Keratinocyte (primary cell): ENCODE measurements at regions not wholly inside any gene's neighbourhood (a gene's known extent, or its start where the extent isn't known, plus 50 kb on each side); places are given as distances from the start of the nearest gene placed in this dataset.

ENCODE experiments used
- DNase-seq: peaks from one replicate; pipeline ENCODE4 v3.0.0-alpha.2; 2011; ENCODE audit warnings: low read depth, missing footprints, low spot score
- FAIRE-seq: peaks from 2 replicates; lab custom pipeline; 2011; peaks lifted over from hg19 to GRCh38; lab: Jason Lieb, UNC
- H2AFZ ChIP-seq: 2 replicates; pipeline ENCODE4 v1.6.0; 2012; ENCODE audit warnings: low read length, control low read depth, inconsistent platforms; ENCODE audit not compliant: control insufficient read depth
- H3K27ac ChIP-seq: 2 replicates; pipeline ENCODE4 v1.5.1; 2011; ENCODE audit warnings: low read length; ENCODE audit not compliant: control insufficient read depth, insufficient read depth
- H3K27me3 ChIP-seq: 3 replicates; pipeline ENCODE4 v1.6.0; 2011; ENCODE audit warnings: low read length; ENCODE audit not compliant: control insufficient read depth, insufficient read depth; ENCODE audit errors: extremely low read depth
- H3K36me3 ChIP-seq, 2 experiments: 2 replicates in 1 of 2; 3 replicates in 1 of 2; pipeline ENCODE4 v1.5.1; 2011; ENCODE audit warnings: low read length in 2 of 2, mild to moderate bottlenecking in 1 of 2; ENCODE audit not compliant: control insufficient read depth in 2 of 2, insufficient read depth in 2 of 2; ENCODE audit errors: extremely low read depth in 1 of 2
- H3K4me1 ChIP-seq: 3 replicates; pipeline ENCODE4 v1.5.1; 2011; ENCODE audit warnings: low read length; ENCODE audit not compliant: control insufficient read depth, insufficient read depth; ENCODE audit errors: extremely low read depth
- H3K4me2 ChIP-seq: 3 replicates; pipeline ENCODE4 v1.6.0; 2011; ENCODE audit warnings: low read depth, low read length; ENCODE audit not compliant: control insufficient read depth, insufficient read depth; ENCODE audit errors: extremely low read depth
- H3K4me3 ChIP-seq, 3 experiments: fragments of 200-600 bp in 1 of 3; sonication (generic) in 1 of 3; 2 replicates in 2 of 3; 3 replicates in 1 of 3; pipeline ENCODE4 v1.5.1; 2011 to 2016; ENCODE audit warnings: low read length in 3 of 3, mild to moderate bottlenecking in 3 of 3, control low read depth in 2 of 3, inconsistent platforms in 1 of 3, low read depth in 1 of 3, mixed read lengths in 1 of 3, mixed run types in 1 of 3, moderate library complexity in 1 of 3; ENCODE audit not compliant: control insufficient read depth in 2 of 3, insufficient read depth in 2 of 3; ENCODE audit errors: extremely low read depth in 1 of 3
- H3K79me2 ChIP-seq: 2 replicates; pipeline ENCODE4 v1.6.0; 2012; ENCODE audit warnings: low read length; ENCODE audit not compliant: control insufficient read depth, insufficient read depth
- H3K9ac ChIP-seq: 3 replicates; pipeline ENCODE4 v1.6.0; 2011; ENCODE audit warnings: low read length; ENCODE audit not compliant: control insufficient read depth, insufficient read depth; ENCODE audit errors: extremely low read depth
- H3K9me1 ChIP-seq: 3 replicates; pipeline ENCODE4 v1.6.0; 2011; ENCODE audit warnings: low read length; ENCODE audit not compliant: control insufficient read depth, insufficient read depth; ENCODE audit errors: extremely low read depth
- H3K9me3 ChIP-seq: 2 replicates; pipeline ENCODE4 v1.5.1; 2012; ENCODE audit warnings: low read depth, low read length; ENCODE audit not compliant: control insufficient read depth
- H4K20me1 ChIP-seq: 3 replicates; pipeline ENCODE4 v1.6.0; 2011; ENCODE audit warnings: low read length; ENCODE audit not compliant: control insufficient read depth, insufficient read depth; ENCODE audit errors: extremely low read depth
- EZH2 ChIP-seq: IDR thresholded peaks from one replicate; pipeline ENCODE4 v1.6.1; 2012; ENCODE audit warnings: inconsistent platforms, mild to moderate bottlenecking, low read length, moderate library complexity
- dilution Hi-C: fragments of 300-500 bp; cut with MboI; formaldehyde crosslinking; loops from one replicate; pipeline ENCODE4 v1.7.0; 2020; ENCODE audit warnings: low sequenced_read_pairs; ENCODE audit not compliant: extremely low pct_ligation_motif_present
- TF ChIP-seq, protein P1 (sequence below), 3 experiments: IDR thresholded peaks in 1 of 3; conservative IDR thresholded peaks in 1 of 3; optimal IDR thresholded peaks in 1 of 3; 2 replicates in 2 of 3; 3 replicates in 1 of 3; pipeline versions ENCODE3 to v1.5.1; 2011; ENCODE audit warnings: low read length in 3 of 3, mild to moderate bottlenecking in 3 of 3, moderate library complexity in 2 of 3, control low read depth in 1 of 3, inconsistent platforms in 1 of 3; ENCODE audit not compliant: insufficient read depth in 2 of 3; ENCODE audit errors: extremely low read depth in 1 of 3

DNA sequence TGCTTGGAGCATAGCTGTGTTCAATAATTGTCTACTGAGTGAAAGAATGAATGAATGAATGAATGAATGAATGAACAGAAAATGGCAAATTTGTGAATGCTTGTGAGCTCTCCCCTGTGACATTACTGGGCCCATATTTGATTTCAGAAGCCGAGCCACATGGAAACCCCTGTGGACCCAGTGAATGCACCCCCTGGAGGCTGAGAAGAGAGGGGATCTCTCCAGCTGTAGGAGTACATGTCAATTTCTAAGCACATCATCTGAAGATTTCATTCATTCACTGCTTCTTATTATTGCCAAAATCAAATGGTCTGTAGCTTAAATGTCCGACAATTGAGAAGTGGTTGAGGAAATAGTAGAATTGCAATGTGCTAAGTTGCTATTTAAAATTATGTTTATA lies 58.3 kb upstream of the DOCK1 start:
- Histone ChIP-seq H3K36me3 (no peaks in the 10 kb centered on the region), H3K4me2 (no peak overlapping the region), H3K4me1 (no peaks in the 10 kb centered on the region), H3K9me1 (no peaks in the 10 kb centered on the region), H3K9me3 (no peaks in the 10 kb centered on the region), H2AFZ (no peak overlapping the region), H4K20me1 (no peaks in the 10 kb centered on the region), H3K9ac (no peak overlapping the region), H3K27me3 (no peaks in the 10 kb centered on the region), H3K79me2 (no peaks in the 10 kb centered on the region), H3K27ac (no peak overlapping the region), H3K4me3 (no peak overlapping the region)
- no peak for TF ChIP-seq EZH2
- TF ChIP-seq, protein P1, sequence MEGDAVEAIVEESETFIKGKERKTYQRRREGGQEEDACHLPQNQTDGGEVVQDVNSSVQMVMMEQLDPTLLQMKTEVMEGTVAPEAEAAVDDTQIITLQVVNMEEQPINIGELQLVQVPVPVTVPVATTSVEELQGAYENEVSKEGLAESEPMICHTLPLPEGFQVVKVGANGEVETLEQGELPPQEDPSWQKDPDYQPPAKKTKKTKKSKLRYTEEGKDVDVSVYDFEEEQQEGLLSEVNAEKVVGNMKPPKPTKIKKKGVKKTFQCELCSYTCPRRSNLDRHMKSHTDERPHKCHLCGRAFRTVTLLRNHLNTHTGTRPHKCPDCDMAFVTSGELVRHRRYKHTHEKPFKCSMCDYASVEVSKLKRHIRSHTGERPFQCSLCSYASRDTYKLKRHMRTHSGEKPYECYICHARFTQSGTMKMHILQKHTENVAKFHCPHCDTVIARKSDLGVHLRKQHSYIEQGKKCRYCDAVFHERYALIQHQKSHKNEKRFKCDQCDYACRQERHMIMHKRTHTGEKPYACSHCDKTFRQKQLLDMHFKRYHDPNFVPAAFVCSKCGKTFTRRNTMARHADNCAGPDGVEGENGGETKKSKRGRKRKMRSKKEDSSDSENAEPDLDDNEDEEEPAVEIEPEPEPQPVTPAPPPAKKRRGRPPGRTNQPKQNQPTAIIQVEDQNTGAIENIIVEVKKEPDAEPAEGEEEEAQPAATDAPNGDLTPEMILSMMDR (optimal IDR thresholded peaks at IDR 0.05 in 1 of 3, IDR thresholded peaks at IDR 0.05 in 1 of 3, conservative IDR thresholded peaks at IDR 0.05 in 1 of 3; ENCODE audit: extremely low read depth in 1 of 3, insufficient read depth in 2 of 3, low read length in 3 of 3): no peak
- DNase-seq (no peak), FAIRE-seq (no peak)
- dilution Hi-C loops: no loop called here

DNA sequence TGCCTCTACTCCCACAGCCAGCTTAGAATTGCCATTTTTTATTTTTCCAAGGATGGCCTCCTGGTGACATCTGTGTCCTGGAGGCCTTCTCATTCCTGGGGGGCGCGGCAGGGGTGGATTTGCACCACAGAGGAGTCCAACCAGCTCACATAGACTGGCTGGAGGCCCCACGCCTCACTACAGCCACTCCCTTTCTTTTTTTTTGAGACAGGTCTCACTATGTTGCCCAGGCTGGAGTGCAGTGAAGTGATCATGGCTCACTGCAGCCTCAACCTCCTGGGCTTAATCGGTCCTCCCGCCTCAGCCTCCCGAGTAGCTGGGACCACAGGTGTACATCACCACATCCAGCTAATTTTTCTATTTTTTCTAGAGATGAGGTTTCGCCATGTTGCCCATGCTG lies 57.6 kb upstream of the DOCK1 start:
- Histone ChIP-seq H3K79me2 (no peaks in the 10 kb centered on the region), H3K27me3 (no peaks in the 10 kb centered on the region), H3K9ac (no peak overlapping the region), H3K4me1 (no peaks in the 10 kb centered on the region), H4K20me1 (no peaks in the 10 kb centered on the region), H2AFZ (no peak overlapping the region), H3K27ac (no peak overlapping the region), H3K4me2 (no peak overlapping the region), H3K9me1 (no peaks in the 10 kb centered on the region), H3K9me3 (no peaks in the 10 kb centered on the region), H3K4me3 (no peak overlapping the region), H3K36me3 (no peaks in the 10 kb centered on the region)
- TF ChIP-seq, protein P1 (optimal IDR thresholded peaks at IDR 0.05 in 1 of 3, IDR thresholded peaks at IDR 0.05 in 1 of 3, conservative IDR thresholded peaks at IDR 0.05 in 1 of 3; ENCODE audit: extremely low read depth in 1 of 3, insufficient read depth in 2 of 3, low read length in 3 of 3): no peak
- no peak for TF ChIP-seq EZH2
- dilution Hi-C loops: no loop called here
- FAIRE-seq (no peak), DNase-seq (no peak)
